Islet of Langerhans (tissue), 1 donor: ENCODE measurements at regions not wholly inside any gene's neighbourhood (a gene's known extent, or its start where the extent isn't known, plus 50 kb on each side); places are given as distances from the start of the nearest gene placed in this dataset.
A peak's percentile ranks its signal among the peaks of the same experiment; 100 is the strongest.
"Not testable (repeated sequence)": the region's sequence is repeated elsewhere in the genome, so short reads cannot be mapped to it uniquely, and the experiment has no call there.

Experiments used
- FAIRE-seq: peaks from one replicate; lab custom pipeline; 2011; peaks lifted over from hg19 to GRCh38; lab: Jason Lieb, UNC

- FAIRE-seq, result no peak
These were observed 130.1 kb upstream of the TMEM170B start for GRCh38 chr6:11407414-11407813.

DNA sequence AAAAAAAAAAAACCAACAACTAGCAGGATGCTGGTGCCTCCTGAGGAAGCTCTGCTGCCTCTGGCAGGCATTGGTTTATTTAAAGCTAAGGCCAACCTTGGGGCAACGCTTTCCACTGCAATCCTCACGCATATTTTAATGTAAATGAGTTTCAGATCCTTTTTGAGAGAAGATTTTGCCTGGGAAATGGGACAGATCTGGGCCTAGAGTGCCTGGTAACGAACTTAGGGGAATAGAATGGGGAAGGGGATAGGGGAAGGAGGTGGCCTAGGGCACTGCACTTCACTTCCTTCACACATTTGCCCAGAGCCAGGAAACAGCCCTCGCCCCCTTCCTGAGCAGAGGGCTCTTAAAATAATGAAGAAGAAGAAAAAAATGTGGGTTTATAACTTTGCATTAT, 132.7 kb upstream of the TMEM170B start:
- FAIRE-seq, result no peak

DNA sequence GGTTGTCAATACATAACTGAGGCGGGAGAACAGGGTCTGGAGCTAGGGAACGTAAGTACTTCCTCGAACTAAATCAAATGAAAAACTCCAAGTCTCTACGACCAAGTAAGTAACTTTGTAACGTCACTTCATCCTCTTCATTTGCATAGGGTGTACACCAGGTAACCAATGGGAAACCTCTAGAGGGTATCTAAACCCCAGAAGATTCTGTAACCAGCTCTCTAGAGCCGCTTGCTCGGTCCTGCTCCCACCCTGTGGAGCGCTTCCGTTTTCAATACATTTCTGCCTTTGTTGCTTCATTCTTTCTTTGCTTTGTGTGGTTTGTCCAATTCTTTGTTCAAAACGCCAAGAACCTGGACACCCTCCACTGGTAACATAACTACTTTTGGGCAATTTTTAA, 133.5 kb upstream of the TMEM170B start:
- no peak for FAIRE-seq

GRCh38 chr6:11403035-11403601, 134.4 kb upstream of the TMEM170B start:
- FAIRE-seq, result no peak

DNA sequence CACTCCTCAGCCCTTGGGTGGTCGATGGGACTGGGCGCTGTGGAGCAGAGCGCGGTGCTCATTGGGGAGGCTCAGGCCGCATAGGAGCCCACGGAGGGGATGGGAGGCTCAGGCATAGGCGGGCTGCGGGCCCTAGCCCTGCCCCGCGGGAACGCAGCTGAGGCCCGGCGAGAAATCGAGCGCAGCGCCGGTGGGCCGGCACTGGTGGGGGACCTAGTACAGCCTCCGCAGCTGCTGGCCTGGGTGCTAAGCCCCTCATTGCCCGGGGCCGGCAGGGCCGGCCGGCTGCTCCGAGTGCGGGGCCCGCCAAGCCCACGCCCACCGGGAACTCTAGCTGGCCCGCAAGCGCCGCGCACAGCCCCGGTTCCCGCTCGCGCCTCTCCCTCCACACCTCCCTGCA, 135.0 kb upstream of the TMEM170B start:
- FAIRE-seq, result not testable (repeated sequence)

DNA sequence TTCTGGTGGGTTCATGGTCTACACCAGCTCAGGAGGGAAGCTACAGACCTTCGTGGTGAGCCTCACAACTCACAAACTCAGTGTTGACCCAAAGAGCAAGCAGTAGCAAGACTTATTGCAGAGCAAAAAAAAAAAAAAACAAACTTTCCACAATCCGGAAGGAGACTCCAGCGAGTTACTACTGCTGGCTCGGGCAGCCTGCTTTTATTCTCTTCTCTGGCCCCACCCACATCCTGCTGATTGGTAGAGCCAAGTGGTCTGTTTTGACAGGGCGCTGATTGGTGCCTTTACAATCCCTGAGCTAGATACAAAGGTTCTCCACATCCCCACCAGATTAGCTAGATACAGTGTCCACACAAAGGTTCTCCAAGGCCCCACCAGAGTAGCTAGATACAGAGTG, 135.6 kb upstream of the TMEM170B start:
- FAIRE-seq, result not testable (repeated sequence)

- FAIRE-seq, result peak; percentile 81
These were observed 138.9 kb upstream of the TMEM170B start for GRCh38 chr6:11398451-11399326.

DNA sequence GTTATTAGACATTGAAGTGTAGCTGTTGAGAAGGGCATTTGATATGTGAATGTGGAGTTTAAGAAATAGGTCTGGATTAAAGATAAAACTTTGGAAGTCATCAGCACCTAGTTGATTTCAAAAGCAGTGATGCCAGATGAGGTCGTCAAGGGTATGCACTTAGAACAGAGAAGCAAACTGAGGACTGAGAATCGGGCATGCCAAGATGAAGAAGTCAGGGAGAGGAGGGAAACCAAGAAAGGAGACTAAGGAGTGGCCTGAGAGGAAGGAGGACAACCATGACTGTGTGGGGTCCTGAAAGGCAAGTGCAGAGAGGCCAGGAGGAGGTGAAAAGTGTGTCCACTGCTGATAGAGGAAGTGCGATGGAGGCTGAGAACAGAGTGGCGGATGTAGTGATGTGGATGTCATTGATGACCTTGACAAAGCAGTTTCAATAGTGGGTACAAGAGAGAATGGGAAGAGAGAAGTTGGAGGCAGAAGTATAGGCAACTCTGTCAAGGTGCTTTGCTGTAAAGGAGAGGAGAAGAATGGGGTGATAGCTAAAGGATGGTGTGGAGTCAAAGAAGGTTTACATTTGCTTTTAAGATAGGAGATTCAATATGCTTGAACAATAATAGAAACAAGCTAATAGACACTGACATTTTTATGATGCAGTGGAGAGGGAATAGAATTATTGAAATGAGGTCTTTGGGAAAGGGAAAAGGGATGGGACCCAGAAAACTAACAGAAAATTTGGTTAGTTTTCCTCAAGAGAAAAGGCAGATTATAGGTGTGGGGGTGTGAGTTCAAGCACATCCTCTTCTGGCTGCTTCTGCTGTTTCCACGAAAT, 139.7 kb upstream of the TMEM170B start:
- FAIRE-seq, result no peak

GRCh38 chr6:11396860-11397259, 140.7 kb upstream of the TMEM170B start:
- no peak for FAIRE-seq

DNA sequence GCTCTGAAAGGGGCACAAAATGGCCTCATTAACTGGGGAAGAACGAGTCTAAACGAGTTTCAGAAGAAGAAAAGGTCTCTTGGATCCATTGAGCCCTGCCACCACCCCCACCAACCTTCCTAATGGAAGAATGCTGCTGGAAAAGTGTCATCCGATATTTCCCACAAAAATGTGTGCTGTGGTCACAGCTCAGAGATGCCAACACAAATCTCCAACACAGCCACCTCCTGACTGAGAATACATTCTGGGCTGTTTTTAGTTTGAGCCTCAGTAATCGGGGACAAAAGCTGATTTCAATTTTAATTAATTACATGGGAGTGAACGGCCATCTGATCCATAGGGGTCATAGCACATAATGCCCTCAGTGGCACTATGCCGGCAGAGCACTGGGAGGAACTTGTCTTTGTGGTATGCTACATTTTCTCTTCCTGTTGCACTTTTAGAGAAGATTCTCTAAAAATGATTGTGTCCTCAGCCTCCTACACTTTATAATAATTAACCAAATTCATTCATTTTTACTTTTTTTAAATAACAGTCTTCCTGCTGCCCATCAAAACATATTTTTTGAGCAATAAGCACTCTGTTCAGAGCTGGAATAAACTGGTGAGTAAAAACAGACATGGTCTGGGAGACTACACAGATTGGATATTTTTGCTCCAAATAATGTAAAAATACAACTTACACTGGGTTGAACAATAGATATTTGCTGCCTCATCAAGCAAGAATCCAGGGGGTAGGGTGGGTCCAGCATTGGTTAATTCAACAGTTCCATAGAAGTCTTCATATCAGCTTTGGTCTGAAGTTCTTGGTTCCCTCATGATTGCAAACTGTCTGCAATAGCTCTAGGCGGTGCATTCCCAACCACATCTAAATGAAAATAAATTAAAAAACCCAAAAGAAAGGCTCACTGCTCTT, 143.6 kb upstream of the TMEM170B start:
- FAIRE-seq, result no peak

- no peak for FAIRE-seq
These were observed 144.6 kb upstream of the TMEM170B start for GRCh38 chr6:11392778-11393507.

DNA sequence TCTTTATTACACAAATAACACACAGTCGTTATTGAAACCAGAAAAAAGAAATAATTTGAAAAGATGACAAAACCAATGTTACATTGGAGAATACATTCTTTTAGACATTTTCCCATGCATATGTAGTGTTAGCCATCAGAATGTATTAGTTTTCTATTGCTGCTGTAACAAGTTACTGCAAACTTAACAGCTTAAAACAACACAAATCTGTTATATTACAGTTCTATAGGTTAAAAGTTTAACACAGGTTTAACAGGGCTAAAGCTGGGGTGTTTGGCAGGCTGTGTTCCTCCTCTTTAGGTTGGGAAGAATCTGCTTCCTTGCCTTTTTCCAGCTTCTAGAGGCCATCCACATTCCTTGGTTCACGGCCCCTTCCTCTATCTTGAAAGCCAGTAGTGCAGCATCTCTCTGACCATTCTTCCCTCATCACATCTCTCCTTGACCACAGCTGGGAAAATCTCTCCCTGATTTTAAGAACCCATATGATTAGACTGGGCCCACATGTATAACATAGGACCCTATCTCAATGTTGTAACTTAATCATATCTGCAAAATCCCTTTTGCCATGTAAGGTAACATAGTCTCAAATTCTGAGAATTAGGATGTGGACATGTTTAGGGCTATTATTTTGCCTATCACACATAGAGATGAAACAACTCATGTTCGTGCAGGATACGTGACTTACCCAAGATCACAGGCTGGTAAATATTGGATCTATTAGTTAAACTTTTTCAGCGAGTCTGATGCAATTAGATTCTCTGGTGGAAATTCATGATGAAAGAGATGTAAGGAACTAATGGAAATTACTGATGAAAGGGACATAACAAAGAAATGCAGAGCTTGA, 145.4 kb upstream of the TMEM170B start:
- no peak for FAIRE-seq

DNA sequence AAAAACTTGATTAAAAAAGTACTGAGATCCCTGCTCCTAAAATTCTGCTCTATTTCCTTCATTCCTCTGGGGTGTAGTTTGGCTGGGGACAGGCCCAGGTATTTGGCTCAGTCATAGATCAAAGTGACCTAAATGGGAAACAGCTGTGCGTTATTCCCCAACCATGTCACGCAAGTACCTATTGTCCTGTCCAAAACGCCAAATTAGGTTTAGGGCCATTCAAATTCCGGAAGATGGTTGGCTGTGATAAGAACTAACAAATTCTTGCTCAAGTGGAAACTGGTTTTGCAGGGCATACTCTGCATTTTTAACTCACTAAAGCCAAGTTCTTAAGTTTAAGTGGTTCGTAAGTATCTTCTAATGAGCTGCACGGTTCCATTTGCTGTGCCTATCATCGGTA, 147.6 kb upstream of the TMEM170B start:
- FAIRE-seq, result no peak

- FAIRE-seq, result no peak
These were observed 148.3 kb upstream of the TMEM170B start for GRCh38 chr6:11388983-11389944.

DNA sequence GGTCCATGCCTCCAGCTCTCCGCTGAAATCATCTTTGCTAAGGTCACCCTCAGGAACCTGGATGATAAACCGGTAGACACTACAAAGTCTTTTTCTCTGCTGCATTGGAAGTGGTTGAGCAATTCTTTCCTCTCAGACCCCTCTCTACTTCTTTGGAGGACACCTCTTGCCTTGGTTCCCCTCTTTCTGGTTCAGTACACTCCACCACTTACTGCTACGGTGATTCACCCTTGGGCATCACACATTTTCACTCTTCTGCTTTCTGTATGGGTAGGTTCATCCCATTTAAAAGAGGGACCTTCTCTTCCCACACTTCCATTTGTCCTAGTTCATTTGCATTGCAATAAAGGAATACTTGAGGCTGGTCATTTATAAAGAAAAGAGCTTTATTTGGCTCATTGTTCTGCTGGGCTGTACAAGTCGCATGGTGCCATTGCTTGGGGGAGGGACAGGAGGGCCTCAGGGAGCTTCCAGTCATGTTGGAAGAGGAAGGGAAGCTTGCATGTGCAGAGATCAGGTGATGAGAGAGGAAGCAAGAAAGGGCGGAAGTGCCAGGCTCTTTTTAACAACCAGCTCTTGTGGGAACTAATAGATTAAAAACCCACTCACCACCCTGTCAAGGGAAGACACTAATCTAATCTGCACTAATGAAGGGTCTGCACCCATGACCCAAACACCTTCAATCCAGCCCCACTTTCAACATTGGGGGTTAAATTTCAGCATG, 149.7 kb upstream of the TMEM170B start:
- no peak for FAIRE-seq

- FAIRE-seq, result no peak
These were observed 150.8 kb upstream of the TMEM170B start for GRCh38 chr6:11386726-11387125.

- FAIRE-seq, result no peak
These were observed 151.2 kb upstream of the TMEM170B start for GRCh38 chr6:11386323-11386722.

DNA sequence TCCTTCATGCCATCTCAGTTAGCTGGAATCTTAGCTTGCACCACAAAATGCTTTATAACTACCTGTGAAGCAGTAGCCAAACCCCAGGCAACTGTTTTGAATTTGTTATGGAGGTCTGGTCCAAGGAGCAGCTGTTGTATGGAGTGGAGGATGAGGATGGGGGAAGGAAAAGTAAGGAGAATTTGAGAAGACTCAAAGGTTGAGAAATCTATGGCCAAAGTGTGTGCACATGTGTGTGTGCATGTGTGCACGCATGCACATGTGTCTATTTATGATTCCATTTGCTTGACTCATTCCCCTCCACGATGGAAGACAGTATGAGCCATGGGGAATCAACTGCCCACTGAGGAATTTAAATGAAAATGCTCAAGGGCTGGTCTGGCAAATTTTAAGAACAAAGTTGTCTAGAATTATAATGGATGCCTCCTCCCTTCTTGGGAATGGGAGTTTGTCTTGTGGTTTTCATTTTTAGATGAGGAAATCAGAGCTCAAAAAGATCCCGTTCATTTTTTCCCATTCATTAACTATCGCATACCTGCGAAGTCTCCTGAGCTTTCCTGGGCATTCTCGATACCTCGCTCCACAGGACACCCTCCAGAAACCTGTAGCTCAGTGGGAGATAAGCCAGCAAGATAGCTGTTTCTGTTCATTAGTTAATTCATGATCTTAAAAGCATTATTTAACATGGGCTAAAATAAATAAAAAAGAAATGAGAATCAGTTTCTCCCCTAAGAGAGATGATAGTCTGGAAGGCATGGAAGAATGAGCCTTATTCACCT, 152.3 kb upstream of the NEDD9 start:
- FAIRE-seq, result no peak
